Neural cell (in vitro differentiated cells): ENCODE measurements at regions not wholly inside any gene's neighbourhood (a gene's known extent, or its start where the extent isn't known, plus 50 kb on each side); places are given as distances from the start of the nearest gene placed in this dataset.

Source experiments
- H2AFZ ChIP-seq: fragments of 200-600, 300-800 bp; sonication (generic), shearing (Covaris generic); 2 replicates; pipeline ENCODE4 v1.6.0; 2014; ENCODE audit warnings: low read depth, mild to moderate bottlenecking, antibody characterized with exemption, low read length, moderate library complexity
- H3F3A ChIP-seq: fragments of 200-600 bp; shearing (Covaris generic); 2 replicates; pipeline ENCODE4 v1.6.1; 2016; ENCODE audit warnings: mild to moderate bottlenecking, moderate library complexity, mixed read lengths, antibody characterized with exemption, low read length; ENCODE audit not compliant: insufficient read depth, poor library complexity, severe bottlenecking
- H3K27ac ChIP-seq: fragments of 200-600, 300-800 bp; sonication (generic), shearing (Covaris generic); 2 replicates; pipeline ENCODE4 v1.5.1; 2014; ENCODE audit warnings: mild to moderate bottlenecking, low read length, moderate library complexity
- H3K27me3 ChIP-seq: fragments of 300-800, 200-600 bp; sonication (generic), shearing (Covaris generic); 2 replicates; pipeline ENCODE4 v1.6.0; 2014; ENCODE audit warnings: mild to moderate bottlenecking, low read depth, low read length, moderate library complexity; ENCODE audit not compliant: insufficient read depth
- H3K36me3 ChIP-seq: fragments of 300-800, 200-600 bp; sonication (generic), shearing (Covaris generic); 2 replicates; pipeline ENCODE4 v1.5.1; 2014; ENCODE audit warnings: mild to moderate bottlenecking, antibody characterized with exemption, low read length, moderate library complexity; ENCODE audit not compliant: insufficient read depth
- H3K4me2 ChIP-seq: fragments of 300-800, 200-600 bp; sonication (generic), shearing (Covaris generic); 2 replicates; pipeline ENCODE4 v1.6.0; 2014; ENCODE audit warnings: mild to moderate bottlenecking, low read length
- H3K4me3 ChIP-seq: fragments of 300-800, 200-600 bp; sonication (generic), shearing (Covaris generic); 2 replicates; pipeline ENCODE4 v1.5.1; 2014; ENCODE audit warnings: mild to moderate bottlenecking, low read length, moderate library complexity
- H3K79me2 ChIP-seq: fragments of 200-600 bp; shearing (Covaris generic); replicated peaks from 2 replicates; pipeline ENCODE4 v1.6.0; 2014; ENCODE audit warnings: mild to moderate bottlenecking, low read length, moderate library complexity; ENCODE audit not compliant: insufficient read depth
- H3K9ac ChIP-seq: fragments of 300-800, 200-600 bp; sonication (generic), shearing (Covaris generic); 2 replicates; pipeline ENCODE4 v1.6.1; 2016; ENCODE audit warnings: mild to moderate bottlenecking, low read length, mixed read lengths
- H3K9me2 ChIP-seq: fragments of 200-600 bp; shearing (Covaris generic); 2 replicates; pipeline ENCODE4 v1.6.1; 2016; ENCODE audit warnings: mild to moderate bottlenecking, low read length, mixed read lengths; ENCODE audit not compliant: insufficient read depth
- H3K9me3 ChIP-seq: fragments of 200-600, 300-800 bp; sonication (generic), shearing (Covaris generic); 2 replicates; pipeline ENCODE4 v1.6.1; 2016; ENCODE audit warnings: mild to moderate bottlenecking, mixed run types, low read length, moderate library complexity, mixed read lengths
- H4K20me1 ChIP-seq: fragments of 200-600 bp; shearing (Covaris generic); 2 replicates; pipeline ENCODE4 v1.6.1; 2016; ENCODE audit warnings: mild to moderate bottlenecking, mixed run types; ENCODE audit not compliant: insufficient read depth
- EP300 ChIP-seq: fragments of 450-650 bp; conservative IDR thresholded peaks from 2 replicates; pipeline ENCODE4 v1.6.1; 2014; ENCODE audit warnings: antibody characterized with exemption, mild to moderate bottlenecking, moderate library complexity; ENCODE audit not compliant: poor library complexity, severe bottlenecking
- EZH2 ChIP-seq: fragments of 200-600, 300-800 bp; shearing (Covaris generic), sonication (generic); IDR thresholded peaks from 2 replicates; pipeline ENCODE4 v1.6.1; 2014; ENCODE audit warnings: antibody characterized with exemption, low read length, borderline replicate concordance, mild to moderate bottlenecking; ENCODE audit not compliant: insufficient read depth, poor library complexity, severe bottlenecking
- MXI1 ChIP-seq: fragments of 450-650 bp; conservative IDR thresholded peaks from 2 replicates; pipeline ENCODE4 v1.6.1; 2014; ENCODE audit warnings: antibody characterized with exemption, mild to moderate bottlenecking; ENCODE audit not compliant: poor library complexity, severe bottlenecking
- POLR2AphosphoS5 ChIP-seq: IDR thresholded peaks from 2 replicates; pipeline ENCODE4 v1.6.1; 2012
- RAD21 ChIP-seq: fragments of 450-650 bp; conservative IDR thresholded peaks from 2 replicates; pipeline ENCODE4 v1.6.1; 2014; ENCODE audit warnings: antibody characterized with exemption, mild to moderate bottlenecking, moderate library complexity
- SMC3 ChIP-seq: fragments of 450-650 bp; conservative IDR thresholded peaks from 2 replicates; pipeline ENCODE4 v1.6.1; 2014; ENCODE audit warnings: antibody characterized with exemption, mild to moderate bottlenecking, moderate library complexity; ENCODE audit not compliant: poor library complexity
- TAF1 ChIP-seq: IDR thresholded peaks from 2 replicates; pipeline ENCODE4 v1.6.1; 2012; ENCODE audit warnings: low read depth
- TF ChIP-seq, protein P1 (sequence below): IDR thresholded peaks from 2 replicates; pipeline ENCODE4 v1.6.1; 2012; ENCODE audit warnings: borderline replicate concordance
- TF ChIP-seq, protein P2 (sequence below): fragments of 450-650 bp; IDR thresholded peaks from 2 replicates; pipeline ENCODE4 v1.5.1; 2014; ENCODE audit warnings: antibody characterized with exemption, mild to moderate bottlenecking, moderate library complexity; ENCODE audit not compliant: poor library complexity, severe bottlenecking

DNA sequence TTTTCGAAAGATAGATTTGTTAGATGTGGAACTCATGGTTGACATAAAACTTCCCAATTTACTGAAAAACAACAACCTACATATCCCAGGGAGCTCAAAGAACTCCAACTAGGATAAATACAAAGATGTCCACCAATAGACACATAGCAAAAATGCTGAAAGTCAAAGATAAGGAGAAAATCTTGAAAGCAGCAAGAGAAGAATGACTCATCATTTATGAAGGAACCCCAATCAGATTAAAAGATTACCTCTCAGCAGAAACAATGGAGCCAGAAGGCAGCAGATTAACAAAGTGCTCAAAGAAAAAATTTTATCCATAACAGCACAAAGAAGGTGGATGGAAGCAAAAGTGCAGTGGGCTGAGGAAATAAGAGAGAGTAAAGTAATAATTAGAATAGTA, 908.6 kb downstream of the SORCS3 start:
- no peak overlapping the region for H3K27ac ChIP-seq
- H3K36me3 ChIP-seq, result no peaks in the 10 kb centered on the region
- H3K9me3 ChIP-seq, result no peaks in the 10 kb centered on the region
- no peaks in the 10 kb centered on the region for H3K79me2 ChIP-seq
- no peak overlapping the region for H2AFZ ChIP-seq
- H3K4me3 ChIP-seq, result no peak overlapping the region
- H3K27me3 ChIP-seq, result peaks cover 12% of the 10 kb centered on the region
- H3K9me2 ChIP-seq, result no peaks in the 10 kb centered on the region
- no peaks in the 10 kb centered on the region for H3F3A ChIP-seq
- H3K4me2 ChIP-seq, result no peak overlapping the region
- H3K9ac ChIP-seq, result no peak overlapping the region
- TF ChIP-seq MXI1, result no peak
- no peaks in the 10 kb centered on the region for H4K20me1 ChIP-seq

DNA sequence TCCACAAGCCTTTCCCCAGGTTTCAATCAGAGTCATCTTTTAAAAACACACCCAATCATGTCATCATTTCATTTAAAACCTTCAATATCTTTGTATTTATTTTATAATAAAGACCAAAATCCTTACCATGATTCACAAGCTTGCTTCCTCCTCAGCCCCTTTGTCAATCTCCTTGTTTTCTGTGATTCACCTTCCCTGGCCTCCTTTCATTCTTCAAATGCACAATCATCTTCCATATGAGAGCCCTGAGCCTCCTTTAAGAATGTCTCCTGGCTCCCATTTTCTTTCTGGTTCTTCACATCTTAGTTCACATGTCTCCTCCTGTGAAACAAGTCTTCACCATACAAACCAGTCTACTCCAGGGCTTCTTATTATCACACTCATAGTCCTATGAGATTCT, 904.0 kb downstream of the SORCS3 start:
- H3K27ac ChIP-seq, result no peak overlapping the region
- no peaks in the 10 kb centered on the region for H3K79me2 ChIP-seq
- no peaks in the 10 kb centered on the region for H3F3A ChIP-seq
- H3K4me3 ChIP-seq, result no peak overlapping the region
- no peaks in the 10 kb centered on the region for H3K9me2 ChIP-seq
- H3K9ac ChIP-seq, result no peak overlapping the region
- no peaks in the 10 kb centered on the region for H3K36me3 ChIP-seq
- H3K27me3 ChIP-seq, result peaks cover 46% of the 10 kb centered on the region
- H4K20me1 ChIP-seq, result no peaks in the 10 kb centered on the region
- H3K9me3 ChIP-seq, result no peaks in the 10 kb centered on the region
- no peak overlapping the region for H2AFZ ChIP-seq
- no peak for TF ChIP-seq EZH2
- no peak for TF ChIP-seq SMC3
- TF ChIP-seq MXI1, result no peak
- no peak for TF ChIP-seq TAF1
- TF ChIP-seq EP300, result no peak
- TF ChIP-seq RAD21, result no peak
- no peak for TF ChIP-seq POLR2AphosphoS5
- TF ChIP-seq, protein P1, sequence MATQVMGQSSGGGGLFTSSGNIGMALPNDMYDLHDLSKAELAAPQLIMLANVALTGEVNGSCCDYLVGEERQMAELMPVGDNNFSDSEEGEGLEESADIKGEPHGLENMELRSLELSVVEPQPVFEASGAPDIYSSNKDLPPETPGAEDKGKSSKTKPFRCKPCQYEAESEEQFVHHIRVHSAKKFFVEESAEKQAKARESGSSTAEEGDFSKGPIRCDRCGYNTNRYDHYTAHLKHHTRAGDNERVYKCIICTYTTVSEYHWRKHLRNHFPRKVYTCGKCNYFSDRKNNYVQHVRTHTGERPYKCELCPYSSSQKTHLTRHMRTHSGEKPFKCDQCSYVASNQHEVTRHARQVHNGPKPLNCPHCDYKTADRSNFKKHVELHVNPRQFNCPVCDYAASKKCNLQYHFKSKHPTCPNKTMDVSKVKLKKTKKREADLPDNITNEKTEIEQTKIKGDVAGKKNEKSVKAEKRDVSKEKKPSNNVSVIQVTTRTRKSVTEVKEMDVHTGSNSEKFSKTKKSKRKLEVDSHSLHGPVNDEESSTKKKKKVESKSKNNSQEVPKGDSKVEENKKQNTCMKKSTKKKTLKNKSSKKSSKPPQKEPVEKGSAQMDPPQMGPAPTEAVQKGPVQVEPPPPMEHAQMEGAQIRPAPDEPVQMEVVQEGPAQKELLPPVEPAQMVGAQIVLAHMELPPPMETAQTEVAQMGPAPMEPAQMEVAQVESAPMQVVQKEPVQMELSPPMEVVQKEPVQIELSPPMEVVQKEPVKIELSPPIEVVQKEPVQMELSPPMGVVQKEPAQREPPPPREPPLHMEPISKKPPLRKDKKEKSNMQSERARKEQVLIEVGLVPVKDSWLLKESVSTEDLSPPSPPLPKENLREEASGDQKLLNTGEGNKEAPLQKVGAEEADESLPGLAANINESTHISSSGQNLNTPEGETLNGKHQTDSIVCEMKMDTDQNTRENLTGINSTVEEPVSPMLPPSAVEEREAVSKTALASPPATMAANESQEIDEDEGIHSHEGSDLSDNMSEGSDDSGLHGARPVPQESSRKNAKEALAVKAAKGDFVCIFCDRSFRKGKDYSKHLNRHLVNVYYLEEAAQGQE, result no peak
- TF ChIP-seq, protein P2, sequence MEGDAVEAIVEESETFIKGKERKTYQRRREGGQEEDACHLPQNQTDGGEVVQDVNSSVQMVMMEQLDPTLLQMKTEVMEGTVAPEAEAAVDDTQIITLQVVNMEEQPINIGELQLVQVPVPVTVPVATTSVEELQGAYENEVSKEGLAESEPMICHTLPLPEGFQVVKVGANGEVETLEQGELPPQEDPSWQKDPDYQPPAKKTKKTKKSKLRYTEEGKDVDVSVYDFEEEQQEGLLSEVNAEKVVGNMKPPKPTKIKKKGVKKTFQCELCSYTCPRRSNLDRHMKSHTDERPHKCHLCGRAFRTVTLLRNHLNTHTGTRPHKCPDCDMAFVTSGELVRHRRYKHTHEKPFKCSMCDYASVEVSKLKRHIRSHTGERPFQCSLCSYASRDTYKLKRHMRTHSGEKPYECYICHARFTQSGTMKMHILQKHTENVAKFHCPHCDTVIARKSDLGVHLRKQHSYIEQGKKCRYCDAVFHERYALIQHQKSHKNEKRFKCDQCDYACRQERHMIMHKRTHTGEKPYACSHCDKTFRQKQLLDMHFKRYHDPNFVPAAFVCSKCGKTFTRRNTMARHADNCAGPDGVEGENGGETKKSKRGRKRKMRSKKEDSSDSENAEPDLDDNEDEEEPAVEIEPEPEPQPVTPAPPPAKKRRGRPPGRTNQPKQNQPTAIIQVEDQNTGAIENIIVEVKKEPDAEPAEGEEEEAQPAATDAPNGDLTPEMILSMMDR, result no peak
- no peak overlapping the region for H3K4me2 ChIP-seq

DNA sequence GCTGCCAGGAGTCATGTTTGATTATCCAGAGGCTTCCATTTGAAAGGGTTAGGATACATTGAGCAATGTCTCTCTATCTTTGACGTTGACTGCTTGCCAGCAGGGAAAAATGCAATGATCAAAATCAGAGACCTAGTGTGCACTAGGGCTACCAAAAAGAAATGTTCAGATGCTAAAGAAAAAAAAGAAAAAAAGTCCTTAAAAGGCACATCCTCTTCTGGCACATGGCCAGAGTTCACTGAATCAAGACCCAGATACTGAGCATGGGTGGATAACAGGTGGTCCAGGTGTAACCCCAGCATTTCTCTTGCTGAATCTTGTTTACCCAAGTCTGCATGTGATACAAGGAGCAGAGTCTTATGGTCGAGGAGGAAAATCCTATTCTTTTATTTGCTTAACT, 899.3 kb downstream of the SORCS3 start:
- no peak overlapping the region for H3K27ac ChIP-seq
- H3K79me2 ChIP-seq, result no peaks in the 10 kb centered on the region
- H3K9me3 ChIP-seq, result no peaks in the 10 kb centered on the region
- H3F3A ChIP-seq, result no peaks in the 10 kb centered on the region
- no peaks in the 10 kb centered on the region for H4K20me1 ChIP-seq
- no peaks in the 10 kb centered on the region for H3K36me3 ChIP-seq
- H2AFZ ChIP-seq, result no peak overlapping the region
- no peak overlapping the region for H3K9ac ChIP-seq
- TF ChIP-seq EZH2, result no peak
- TF ChIP-seq TAF1, result no peak
- TF ChIP-seq RAD21, result no peak
- no peak for TF ChIP-seq SMC3
- TF ChIP-seq, protein P2, result no peak
- no peak for TF ChIP-seq MXI1
- TF ChIP-seq EP300, result no peak
- no peak for TF ChIP-seq POLR2AphosphoS5
- TF ChIP-seq, protein P1, result no peak
- no peaks in the 10 kb centered on the region for H3K9me2 ChIP-seq
- H3K4me2 ChIP-seq, result no peak overlapping the region
- peaks cover 44% of the 10 kb centered on the region for H3K27me3 ChIP-seq
- no peak overlapping the region for H3K4me3 ChIP-seq
